ENCODE measurements at regions not wholly inside any gene's neighbourhood (a gene's known extent, or its start where the extent isn't known, plus 50 kb on each side); places are given as distances from the start of the nearest gene placed in this dataset.

DNA sequence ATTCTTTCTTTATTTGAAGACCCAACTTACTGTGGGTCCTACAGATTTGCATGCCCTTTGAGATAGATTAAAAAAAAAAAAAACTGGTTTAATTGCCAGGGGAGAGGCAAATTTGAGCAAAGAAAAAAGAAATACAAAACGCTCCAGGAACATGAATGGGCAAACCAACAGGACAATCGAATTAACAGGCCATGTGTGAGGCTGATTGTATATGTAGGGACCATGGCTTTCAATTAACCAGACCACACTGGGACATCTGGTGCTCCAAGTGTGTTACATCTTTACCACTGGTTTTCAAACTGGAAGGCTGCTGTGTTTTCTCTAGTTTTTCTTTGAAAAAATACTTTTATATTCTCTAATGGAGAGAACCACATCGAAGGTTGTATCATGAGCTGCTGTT lies 612.1 kb upstream of the SEMA6A start:
- TF ChIP-seq POLR2AphosphoS5 (IDR thresholded peaks at IDR 0.05; ENCODE audit: low read depth) = no peak
- TF ChIP-seq EZH2phosphoT487 (IDR thresholded peaks at IDR 0.05; ENCODE audit: unreplicated experiment) = no peak
- TF ChIP-seq, protein P1, sequence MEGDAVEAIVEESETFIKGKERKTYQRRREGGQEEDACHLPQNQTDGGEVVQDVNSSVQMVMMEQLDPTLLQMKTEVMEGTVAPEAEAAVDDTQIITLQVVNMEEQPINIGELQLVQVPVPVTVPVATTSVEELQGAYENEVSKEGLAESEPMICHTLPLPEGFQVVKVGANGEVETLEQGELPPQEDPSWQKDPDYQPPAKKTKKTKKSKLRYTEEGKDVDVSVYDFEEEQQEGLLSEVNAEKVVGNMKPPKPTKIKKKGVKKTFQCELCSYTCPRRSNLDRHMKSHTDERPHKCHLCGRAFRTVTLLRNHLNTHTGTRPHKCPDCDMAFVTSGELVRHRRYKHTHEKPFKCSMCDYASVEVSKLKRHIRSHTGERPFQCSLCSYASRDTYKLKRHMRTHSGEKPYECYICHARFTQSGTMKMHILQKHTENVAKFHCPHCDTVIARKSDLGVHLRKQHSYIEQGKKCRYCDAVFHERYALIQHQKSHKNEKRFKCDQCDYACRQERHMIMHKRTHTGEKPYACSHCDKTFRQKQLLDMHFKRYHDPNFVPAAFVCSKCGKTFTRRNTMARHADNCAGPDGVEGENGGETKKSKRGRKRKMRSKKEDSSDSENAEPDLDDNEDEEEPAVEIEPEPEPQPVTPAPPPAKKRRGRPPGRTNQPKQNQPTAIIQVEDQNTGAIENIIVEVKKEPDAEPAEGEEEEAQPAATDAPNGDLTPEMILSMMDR (conservative IDR thresholded peaks at IDR 0.05; ENCODE audit: low read depth in 2 of 2) = no peak
- no peak for TF ChIP-seq EZH2 (IDR thresholded peaks at IDR 0.05; ENCODE audit: low read depth, unreplicated experiment)
- no peak for TF ChIP-seq CREB1 (CRISPR knock-in tag; IDR thresholded peaks at IDR 0.05; ENCODE audit: low read depth)
- TF ChIP-seq JUNB (IDR thresholded peaks at IDR 0.05; ENCODE audit: unreplicated experiment) = no peak
- no peak for TF ChIP-seq ZNF331 (CRISPR knock-in tag; IDR thresholded peaks at IDR 0.05; ENCODE audit: low read depth)
- TF ChIP-seq, protein P2, sequence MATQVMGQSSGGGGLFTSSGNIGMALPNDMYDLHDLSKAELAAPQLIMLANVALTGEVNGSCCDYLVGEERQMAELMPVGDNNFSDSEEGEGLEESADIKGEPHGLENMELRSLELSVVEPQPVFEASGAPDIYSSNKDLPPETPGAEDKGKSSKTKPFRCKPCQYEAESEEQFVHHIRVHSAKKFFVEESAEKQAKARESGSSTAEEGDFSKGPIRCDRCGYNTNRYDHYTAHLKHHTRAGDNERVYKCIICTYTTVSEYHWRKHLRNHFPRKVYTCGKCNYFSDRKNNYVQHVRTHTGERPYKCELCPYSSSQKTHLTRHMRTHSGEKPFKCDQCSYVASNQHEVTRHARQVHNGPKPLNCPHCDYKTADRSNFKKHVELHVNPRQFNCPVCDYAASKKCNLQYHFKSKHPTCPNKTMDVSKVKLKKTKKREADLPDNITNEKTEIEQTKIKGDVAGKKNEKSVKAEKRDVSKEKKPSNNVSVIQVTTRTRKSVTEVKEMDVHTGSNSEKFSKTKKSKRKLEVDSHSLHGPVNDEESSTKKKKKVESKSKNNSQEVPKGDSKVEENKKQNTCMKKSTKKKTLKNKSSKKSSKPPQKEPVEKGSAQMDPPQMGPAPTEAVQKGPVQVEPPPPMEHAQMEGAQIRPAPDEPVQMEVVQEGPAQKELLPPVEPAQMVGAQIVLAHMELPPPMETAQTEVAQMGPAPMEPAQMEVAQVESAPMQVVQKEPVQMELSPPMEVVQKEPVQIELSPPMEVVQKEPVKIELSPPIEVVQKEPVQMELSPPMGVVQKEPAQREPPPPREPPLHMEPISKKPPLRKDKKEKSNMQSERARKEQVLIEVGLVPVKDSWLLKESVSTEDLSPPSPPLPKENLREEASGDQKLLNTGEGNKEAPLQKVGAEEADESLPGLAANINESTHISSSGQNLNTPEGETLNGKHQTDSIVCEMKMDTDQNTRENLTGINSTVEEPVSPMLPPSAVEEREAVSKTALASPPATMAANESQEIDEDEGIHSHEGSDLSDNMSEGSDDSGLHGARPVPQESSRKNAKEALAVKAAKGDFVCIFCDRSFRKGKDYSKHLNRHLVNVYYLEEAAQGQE (IDR thresholded peaks at IDR 0.05; ENCODE audit: unreplicated experiment) = no peak
- TF ChIP-seq, protein P3, sequence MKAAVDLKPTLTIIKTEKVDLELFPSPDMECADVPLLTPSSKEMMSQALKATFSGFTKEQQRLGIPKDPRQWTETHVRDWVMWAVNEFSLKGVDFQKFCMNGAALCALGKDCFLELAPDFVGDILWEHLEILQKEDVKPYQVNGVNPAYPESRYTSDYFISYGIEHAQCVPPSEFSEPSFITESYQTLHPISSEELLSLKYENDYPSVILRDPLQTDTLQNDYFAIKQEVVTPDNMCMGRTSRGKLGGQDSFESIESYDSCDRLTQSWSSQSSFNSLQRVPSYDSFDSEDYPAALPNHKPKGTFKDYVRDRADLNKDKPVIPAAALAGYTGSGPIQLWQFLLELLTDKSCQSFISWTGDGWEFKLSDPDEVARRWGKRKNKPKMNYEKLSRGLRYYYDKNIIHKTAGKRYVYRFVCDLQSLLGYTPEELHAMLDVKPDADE (IDR thresholded peaks at IDR 0.05) = no peak

Measured in GM23338 (cell line).